Transverse colon (tissue), 4 donors: ENCODE measurements at regions not wholly inside any gene's neighbourhood (a gene's known extent, or its start where the extent isn't known, plus 50 kb on each side); places are given as distances from the start of the nearest gene placed in this dataset.

ENCODE experiments used
- CTCF ChIP-seq, 5 experiments: fragments of 200-600 bp in 3 of 5; fragments of 450-650 bp in 2 of 5; sonication (generic) in 3 of 5; IDR thresholded peaks; 1 replicate in 2 of 5; 2 replicates in 3 of 5; pipeline ENCODE4 v1.5.1; 2016 to 2017; ENCODE audit warnings: antibody characterized with exemption in 5 of 5, inconsistent platforms in 3 of 5, mild to moderate bottlenecking in 2 of 5, moderate library complexity in 1 of 5
- EP300 ChIP-seq: sonication (generic); formaldehyde crosslinking; IDR thresholded peaks from one replicate; pipeline ENCODE4 v1.6.1; 2017; ENCODE audit warnings: antibody characterized with exemption, low read depth
- POLR2A ChIP-seq: fragments of 450-650 bp; IDR thresholded peaks from one replicate; pipeline ENCODE4 v1.6.1; 2016; ENCODE audit warnings: antibody characterized with exemption, mild to moderate bottlenecking, moderate library complexity
- POLR2AphosphoS5 ChIP-seq, 3 donors: sonication (generic); formaldehyde crosslinking; IDR thresholded peaks; one replicate each; pipeline ENCODE4 v1.6.1; 2016; ENCODE audit warnings: antibody characterized with exemption in 3 of 3

- TF ChIP-seq EP300: no peak
- TF ChIP-seq CTCF (IDR thresholded peaks at IDR 0.05): no peak
- TF ChIP-seq POLR2A: no peak
- TF ChIP-seq POLR2AphosphoS5 (IDR thresholded peaks at IDR 0.05): no peak
These were observed 151.5 kb downstream of the KLF5 start for GRCh38 chr13:73210218-73210883.
